HCEC 1CT (cell line): ENCODE measurements at regions not wholly inside any gene's neighbourhood (a gene's known extent, or its start where the extent isn't known, plus 50 kb on each side); places are given as distances from the start of the nearest gene placed in this dataset.

Experiments
- DNase-seq: peaks from one replicate; pipeline ENCODE4 v3.0.0-alpha.2; 2017

- no peak for DNase-seq
Observed at GRCh38 chr13:99027661-99028425, 50.0 kb upstream of the DOCK9 start.

DNA sequence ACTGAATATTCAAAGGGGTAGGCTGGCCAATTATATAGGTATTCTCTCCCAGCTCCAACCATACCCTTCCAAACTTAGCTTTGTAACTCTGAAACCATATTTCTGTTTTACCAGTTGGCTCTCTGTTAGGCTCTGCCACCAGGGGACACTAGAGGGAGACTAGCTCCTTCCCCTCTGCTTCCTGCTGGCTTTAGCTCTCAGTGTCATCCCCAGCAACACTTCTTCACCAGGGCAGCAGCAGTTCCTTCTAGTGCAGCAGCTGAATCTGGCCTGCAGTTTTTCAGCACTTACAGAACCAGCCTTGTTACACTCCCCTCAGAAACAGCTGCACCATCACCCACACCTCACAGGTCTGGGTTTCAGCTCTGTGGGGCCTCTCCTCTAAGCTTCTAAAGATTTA lies 51.0 kb upstream of the DOCK9 start:
- peak; percentile 18 for DNase-seq

DNA sequence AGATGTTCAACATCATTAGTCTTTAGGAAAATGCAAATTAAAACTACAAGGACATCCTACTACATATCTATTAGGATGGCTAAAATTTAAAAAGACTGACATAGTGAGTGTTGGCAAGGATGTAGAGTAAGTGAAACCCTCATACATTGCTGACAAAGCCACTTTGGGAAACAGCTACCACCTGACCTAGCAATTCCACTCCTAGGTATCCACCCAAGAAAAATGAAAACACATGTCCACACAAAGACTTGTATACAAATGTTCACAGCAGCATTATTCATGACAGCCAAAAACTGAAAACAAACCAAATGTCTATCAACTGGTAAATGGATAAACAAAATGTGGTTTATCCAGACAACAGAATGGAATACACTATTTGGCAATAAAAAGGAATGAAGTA lies 51.7 kb upstream of the DOCK9 start:
- DNase-seq = no peak

- DNase-seq = no peak
Observed at GRCh38 chr13:99030326-99030725, 52.5 kb upstream of the DOCK9 start.

DNA sequence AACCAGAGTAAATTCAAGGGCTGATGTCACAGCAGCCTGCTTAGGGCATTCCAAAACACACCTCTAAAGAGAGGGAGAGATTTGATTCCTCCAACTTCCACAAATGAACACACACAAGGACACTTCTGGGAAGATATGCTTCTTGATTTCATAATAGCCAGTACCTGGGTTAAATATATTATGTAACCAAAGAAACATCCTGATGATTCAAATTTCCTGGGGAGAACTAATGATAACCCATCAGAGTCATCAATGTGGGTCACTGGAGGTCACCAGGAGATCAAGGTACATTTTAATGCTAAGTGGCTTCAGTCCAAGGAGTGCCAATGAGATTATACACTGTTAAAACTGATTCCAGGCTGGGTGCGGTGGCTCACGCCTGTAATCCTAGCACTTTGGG lies 54.0 kb upstream of the DOCK9 start:
- DNase-seq = no peak

DNA sequence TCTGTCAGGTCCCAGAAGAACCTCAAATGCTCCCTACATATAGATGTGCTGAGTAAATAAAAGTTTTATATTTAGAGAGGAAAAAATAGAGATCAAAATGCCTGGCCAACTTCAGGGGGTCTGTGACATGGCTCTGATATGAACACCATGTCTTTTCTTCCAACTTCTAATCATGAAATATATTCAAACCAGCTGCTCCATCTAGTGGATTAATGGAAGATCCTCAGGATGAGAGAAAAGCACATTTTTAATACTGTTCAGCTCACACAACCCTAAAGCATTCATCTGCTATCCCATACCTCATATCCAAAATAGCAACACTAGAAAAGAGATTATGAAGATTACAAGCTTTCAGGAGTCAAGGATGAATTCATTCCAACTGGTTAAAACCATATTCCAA lies 56.0 kb upstream of the DOCK9 start:
- DNase-seq = peak; percentile 44

- no peak for DNase-seq
Observed at GRCh38 chr13:99034333-99035085, 56.6 kb upstream of the DOCK9 start.

DNA sequence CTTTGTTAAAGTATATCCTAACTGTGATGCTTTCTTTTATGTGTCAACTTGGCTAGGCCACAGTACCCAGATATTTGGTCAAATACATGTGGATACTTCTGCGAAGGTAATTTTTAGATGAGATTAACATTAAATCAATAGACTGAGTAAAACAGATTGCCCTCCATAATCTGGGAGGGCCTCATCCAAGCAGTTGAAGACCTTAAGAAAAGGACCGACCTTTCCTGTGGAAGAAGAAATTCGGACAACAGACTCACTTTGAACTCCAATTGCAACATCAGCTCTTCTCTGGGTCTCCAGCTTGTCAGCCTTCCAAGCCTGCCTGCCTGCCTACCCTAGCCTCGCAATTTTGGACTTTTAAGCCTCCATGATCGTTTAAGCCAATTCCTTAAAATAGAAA lies 57.9 kb upstream of the DOCK9 start:
- no peak for DNase-seq

DNA sequence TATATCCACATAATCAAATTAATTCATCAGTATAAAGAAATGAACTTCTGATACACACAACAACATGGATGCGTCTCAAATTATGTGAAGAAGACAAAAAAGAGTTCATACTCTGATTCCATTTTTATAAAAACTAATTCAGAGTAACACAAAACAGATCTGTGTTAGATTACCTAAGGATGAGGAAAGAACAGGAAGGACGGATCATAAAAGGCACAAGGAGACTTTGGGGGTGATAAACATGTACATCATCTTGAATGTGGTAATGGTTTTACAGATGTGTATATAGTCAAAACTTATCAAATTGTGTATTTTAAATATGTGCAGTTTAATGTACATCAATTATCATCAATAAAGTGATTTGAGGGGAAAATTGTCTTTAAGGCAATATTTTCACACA lies 59.9 kb upstream of the DOCK9 start:
- DNase-seq = no peak

DNA sequence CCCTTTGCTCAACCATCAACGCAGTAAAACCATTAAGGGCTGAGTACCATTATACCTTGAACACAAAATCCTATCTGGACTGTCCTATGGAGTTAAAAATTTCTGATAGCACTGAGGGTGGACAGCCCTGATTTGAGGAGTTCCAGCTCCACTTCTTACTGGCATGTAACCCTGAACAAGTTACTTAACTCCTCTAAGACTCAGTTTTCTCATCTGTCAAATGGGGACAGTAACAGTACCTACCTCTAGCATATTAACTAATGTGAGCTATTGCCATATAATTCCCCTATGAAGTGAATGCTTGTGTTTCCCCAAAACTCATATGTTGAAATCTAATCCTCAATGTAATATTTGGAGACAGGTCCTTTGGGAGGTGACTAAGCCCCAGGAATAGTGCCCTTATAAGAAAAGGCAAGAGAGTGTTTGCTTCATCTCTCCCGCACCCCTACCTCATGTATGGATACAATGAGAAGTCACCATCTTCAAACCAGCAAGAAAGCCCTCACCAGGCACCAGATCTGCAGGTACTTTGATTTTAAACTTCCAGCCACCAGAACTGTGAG lies 61.9 kb upstream of the DOCK9 start:
- DNase-seq = no peak

DNA sequence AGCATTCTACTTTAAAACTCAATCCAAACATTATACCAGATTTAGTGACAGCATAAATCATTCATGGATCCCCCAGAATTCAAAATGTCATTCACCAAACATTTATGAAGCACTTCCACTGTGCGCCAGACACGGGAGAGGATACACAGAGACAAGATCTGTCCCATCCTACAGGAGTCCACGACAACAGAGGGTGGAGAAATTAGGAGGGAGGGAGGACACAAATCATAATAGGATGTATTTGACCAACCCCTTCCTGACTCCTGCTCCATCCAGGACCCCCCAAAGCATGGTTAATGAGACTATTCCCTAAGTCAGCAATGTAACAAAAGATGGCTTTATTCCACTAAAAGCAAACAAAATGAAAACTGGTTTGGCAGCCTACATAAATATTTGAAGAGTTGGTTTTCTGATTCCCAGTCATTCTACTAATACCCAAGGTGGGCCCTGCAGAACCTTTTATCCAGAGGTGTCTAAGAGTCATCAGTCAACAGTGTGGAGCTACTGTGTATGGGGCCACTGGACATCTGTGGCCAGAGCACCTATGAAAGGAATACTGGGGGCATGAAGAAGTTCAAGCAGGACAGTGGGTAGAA lies 62.8 kb upstream of the DOCK9 start:
- no peak for DNase-seq

DNA sequence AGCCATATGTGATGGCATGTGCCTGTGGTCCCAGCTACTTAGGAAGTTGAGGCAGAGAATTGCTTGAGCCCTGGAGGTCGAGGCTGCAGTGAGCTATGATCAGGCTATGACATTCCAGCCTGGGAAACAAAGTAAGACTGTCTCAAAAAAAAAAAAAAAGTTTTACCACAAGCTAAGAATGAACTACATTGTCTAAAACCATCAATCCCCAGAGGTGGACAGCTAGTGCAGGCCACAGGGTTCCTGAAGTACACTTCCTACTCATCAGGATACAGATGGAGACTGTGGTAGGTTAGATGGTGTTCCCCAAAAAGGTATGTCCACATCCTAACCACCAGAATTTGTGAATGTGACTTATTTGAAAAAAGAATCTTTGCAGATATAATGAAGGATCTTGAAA lies 63.5 kb upstream of the DOCK9 start:
- no peak for DNase-seq

DNA sequence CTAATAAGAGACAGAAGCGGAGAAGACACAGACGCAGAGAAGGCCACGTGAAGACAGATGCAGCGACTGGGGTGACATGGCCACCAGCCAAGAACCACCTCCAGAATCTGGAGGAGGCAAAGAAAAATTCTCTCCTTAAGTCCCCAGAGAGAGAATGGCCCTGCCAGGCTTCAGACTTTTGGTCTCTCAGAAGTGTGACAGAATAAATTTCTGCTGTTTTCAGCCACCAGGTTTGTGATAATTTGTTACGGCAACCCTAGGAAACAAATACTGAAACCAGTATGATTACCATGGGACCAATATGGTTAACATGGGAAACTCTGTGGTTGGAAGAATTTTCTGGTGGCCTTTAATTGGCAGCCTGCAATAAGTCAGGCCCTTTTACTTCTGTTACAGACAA lies 63.9 kb upstream of the DOCK9 start:
- no peak for DNase-seq

DNA sequence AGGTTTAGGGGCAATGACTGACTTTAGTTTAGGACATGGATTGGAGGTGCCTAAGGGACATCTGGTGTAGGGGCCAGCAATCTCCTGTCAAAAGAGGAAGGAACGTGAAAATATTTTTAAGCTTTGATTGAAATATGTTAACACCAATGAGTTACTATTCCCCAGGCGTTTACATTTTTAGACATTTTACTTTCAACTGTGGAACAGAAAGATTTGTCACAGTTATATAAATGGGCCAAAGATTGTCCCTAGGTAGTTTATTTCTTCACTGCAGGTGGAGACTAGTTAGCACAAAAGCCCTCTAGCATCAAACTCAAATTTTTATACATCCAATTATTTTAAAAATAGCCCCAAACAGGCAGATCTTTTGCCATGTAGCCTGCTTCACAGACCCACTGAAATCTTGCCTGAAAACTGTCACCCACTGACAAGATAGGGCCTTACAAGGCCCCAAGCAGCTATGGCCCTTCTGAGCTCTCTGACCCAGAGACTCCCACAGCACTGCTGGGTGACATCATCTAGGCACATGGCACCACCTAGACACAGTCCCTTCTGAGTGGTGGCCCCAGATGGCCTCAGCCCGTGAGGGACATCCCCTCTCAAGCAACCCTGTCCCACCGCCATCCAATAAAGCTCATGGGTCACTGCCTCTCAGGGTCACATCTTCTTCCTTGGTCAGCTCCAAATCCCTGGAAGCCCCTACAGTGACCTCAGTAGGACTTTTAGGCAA lies 64.8 kb upstream of the DOCK9 start:
- no peak for DNase-seq

- no peak for DNase-seq
Observed at GRCh38 chr13:99043831-99044231, 66.0 kb upstream of the DOCK9 start.

GRCh38 chr13:99044764-99045163 lies 66.9 kb upstream of the DOCK9 start:
- no peak for DNase-seq

GRCh38 chr13:99045396-99045795 lies 67.5 kb upstream of the DOCK9 start:
- DNase-seq = peak; percentile 48

DNA sequence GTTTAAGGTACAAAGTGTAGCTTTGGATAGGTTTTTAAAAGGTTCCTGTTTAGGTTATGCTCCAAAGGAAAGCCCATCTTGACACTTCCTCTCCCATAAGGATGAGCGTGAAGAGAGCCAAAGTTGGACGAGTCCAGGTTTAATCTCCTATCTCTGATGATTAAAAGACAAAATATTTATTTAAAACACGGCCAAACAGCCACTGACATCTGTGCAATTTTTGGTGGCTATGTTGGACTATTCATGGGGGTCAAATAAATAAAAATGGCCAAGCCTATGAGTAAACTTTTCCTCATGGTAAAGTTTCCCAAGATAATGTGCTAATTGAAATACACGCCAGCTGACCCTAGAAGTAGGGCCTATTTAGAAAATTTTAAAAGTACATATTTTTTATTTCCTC lies 69.0 kb upstream of the DOCK9 start:
- peak; percentile 43 for DNase-seq

DNA sequence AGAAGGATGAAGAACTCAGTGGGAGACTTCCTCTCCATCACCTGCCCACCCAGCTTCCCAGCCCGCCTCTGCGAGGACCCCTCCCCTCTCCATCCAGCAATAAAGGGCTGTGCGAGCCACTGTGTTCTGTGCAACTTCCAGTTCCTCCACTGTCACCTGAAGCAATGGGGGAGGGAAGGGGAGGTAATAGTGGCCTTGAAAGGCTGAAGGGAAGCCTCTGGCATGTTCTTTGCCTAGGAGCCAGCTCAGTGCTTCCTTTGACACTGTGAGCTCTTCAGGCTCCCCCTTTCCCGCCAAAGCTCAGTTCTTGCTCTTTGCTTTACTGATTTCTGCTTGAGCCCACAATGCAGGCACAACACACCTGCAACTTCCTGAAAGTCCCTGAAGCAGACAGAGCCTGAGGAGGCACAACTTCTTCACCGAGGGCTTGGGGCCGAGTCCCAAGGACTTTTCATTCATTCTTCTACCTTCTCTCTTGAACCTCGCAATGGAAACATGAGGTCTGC lies 73.2 kb upstream of the DOCK9 start:
- DNase-seq = no peak

GRCh38 chr13:99051768-99052455 lies 74.0 kb upstream of the DOCK9 start:
- no peak for DNase-seq

DNA sequence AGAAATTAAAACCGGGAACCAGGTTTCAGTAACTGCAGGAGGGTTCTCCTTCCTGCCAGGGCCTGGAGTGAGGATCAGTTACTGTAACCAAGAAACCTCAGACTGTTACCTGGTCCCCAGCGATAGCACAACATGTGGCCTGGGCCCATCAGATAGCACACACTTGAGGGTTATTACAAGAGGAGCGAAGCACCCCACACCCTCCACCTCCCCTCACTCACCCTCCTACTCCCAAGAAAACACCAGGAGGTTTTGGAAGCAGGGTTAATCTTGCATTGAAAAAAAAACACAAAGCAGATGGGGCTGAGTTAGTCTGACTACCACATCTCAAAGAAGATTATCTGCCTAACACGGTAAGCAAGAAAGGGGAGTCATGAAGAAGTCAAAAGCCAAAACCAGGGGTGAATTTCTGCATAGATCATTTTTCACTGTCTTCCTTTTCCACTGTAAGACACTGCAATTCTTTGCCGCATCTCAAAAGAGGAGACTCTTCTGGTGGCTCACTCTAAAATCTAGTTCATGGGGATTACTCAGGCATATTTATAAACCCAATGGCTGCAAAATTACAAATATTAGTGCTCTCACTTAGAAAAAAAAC lies 75.9 kb upstream of the DOCK9 start:
- no peak for DNase-seq

DNA sequence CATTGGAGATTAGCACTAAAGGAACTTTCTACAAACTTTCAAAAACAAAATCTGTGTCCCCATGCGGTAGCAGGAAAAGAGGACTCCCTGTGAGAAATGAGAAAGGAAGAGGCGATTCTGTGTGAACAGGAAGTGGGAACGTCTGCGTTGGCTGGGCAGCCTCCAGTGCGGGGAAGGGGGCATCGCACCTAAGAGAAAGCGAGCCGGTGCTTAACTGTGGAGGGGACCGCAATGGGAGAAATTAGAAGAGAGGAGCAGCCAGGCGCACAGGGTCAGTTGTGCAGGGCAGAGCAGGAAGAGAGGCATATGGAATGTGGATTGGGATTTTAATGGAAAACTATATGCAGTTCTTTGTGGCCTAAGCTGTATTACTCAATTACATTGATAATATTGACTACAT lies 77.4 kb upstream of the DOCK9 start:
- DNase-seq = no peak
